ENCODE measurements at regions not wholly inside any gene's neighbourhood (a gene's known extent, or its start where the extent isn't known, plus 50 kb on each side); places are given as distances from the start of the nearest gene placed in this dataset.

- Histone ChIP-seq H2BK5ac (ENCODE audit: low read depth, low read length, poor library complexity) (no peak overlapping the region), H3K4ac (ENCODE audit: low read depth, low read length) (no peak overlapping the region), H4K8ac (ENCODE audit: low read depth, low read length) (no peak overlapping the region), H3K27ac (ENCODE audit: low read depth, low read length) (peak overlapping the region; percentile 70), H3K18ac (ENCODE audit: low read length) (no peak overlapping the region), H2BK12ac (ENCODE audit: low read length) (peak overlapping the region; percentile 69), H3K79me1 (ENCODE audit: low read length) (peaks cover 41% of the 10 kb centered on the region), H4K91ac (ENCODE audit: low read depth, low read length) (peak overlapping the region; percentile 59), H3K9me3 (ENCODE audit: insufficient read depth, low read depth, low read length) (no peaks in the 10 kb centered on the region), H3K14ac (ENCODE audit: low read length) (no peak overlapping the region), H2AFZ (ENCODE audit: insufficient read depth, low read length, poor library complexity) (no peak overlapping the region), H3K4me3 (ENCODE audit: low read depth, low read length) (no peak overlapping the region), H3K27me3 (ENCODE audit: insufficient read depth, low read length) (no peaks in the 10 kb centered on the region), H2BK120ac (ENCODE audit: insufficient read depth, low read length, poor library complexity) (peak overlapping the region; percentile 21), H3K79me2 (ENCODE audit: control insufficient read depth, insufficient read depth, low read length, poor library complexity) (peaks cover 2% of the 10 kb centered on the region), H3K23ac (ENCODE audit: low read length) (no peak overlapping the region), H3K4me1 (ENCODE audit: control insufficient read depth in 1 of 2, insufficient read depth in 2 of 2, low read length in 2 of 2) (peaks cover 27 to 40% of the 10 kb centered on the region in 2 experiments), H2AK5ac (ENCODE audit: low read length) (no peak overlapping the region), H3K9ac (ENCODE audit: low read length) (no peak overlapping the region), H3K4me2 (ENCODE audit: low read length) (no peak overlapping the region), H4K12ac (ENCODE audit: low read depth, low read length) (no peak overlapping the region), H3K36me3 (ENCODE audit: control insufficient read depth in 1 of 2, insufficient read depth in 2 of 2, low read length in 2 of 2) (no peaks in the 10 kb centered on the region)
- DNase-seq, result peak in 1 of 2 donors; percentile 49
- no CpG with 5 or more reads among the region's 5 CpGs for WGBS (ENCODE audit: extremely low coverage, insufficient coverage, insufficient read length)
Measured at GRCh38 chr12:4011597-4011996, 138.4 kb upstream of the PARP11 start.

DNA sequence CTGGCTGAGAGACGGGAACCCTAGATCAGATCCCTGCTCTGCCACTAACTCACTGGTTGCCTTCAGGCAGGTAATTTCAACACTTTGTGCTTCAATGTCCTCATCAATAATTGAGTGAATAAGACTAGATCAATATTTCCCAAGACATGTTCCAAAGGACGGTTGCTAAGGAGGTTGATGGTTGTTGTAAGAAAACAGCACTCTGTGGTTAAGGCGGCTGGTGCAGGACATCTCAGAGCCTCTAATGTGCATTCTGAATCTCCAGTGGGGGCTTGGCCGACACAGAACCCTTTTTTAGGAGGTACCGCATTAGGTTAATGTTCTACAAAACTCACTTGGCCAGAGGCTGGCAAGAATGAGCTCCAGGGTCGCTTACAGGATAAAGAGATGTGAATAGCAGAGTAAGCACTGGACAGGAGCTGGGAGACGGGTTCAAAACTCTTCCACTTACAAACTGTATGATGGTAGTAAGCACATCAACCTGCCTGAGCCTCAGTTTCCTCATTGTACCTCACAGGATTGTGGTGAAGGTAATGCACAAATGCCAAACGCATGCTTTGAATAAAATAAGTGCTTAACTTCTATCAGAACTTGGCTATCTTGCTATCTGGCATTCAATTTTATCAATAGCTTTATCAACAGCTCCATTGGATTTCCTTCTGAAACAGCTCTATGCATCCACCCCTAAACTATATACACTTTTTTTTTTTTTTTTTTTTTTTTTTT, 136.9 kb upstream of the PARP11 start:
- Histone ChIP-seq H3K27ac (ENCODE audit: low read depth, low read length) (no peak overlapping the region), H2AFZ (ENCODE audit: insufficient read depth, low read length, poor library complexity) (no peak overlapping the region), H2BK12ac (ENCODE audit: low read length) (peak overlapping the region; percentile 94), H3K9ac (ENCODE audit: low read length) (no peak overlapping the region), H3K9me3 (ENCODE audit: insufficient read depth, low read depth, low read length) (no peaks in the 10 kb centered on the region), H4K8ac (ENCODE audit: low read depth, low read length) (peak overlapping the region; percentile 12), H4K91ac (ENCODE audit: low read depth, low read length) (peak overlapping the region; percentile 35), H2BK5ac (ENCODE audit: low read depth, low read length, poor library complexity) (peak overlapping the region; percentile 14), H3K23ac (ENCODE audit: low read length) (no peak overlapping the region), H3K18ac (ENCODE audit: low read length) (no peak overlapping the region), H3K4me3 (ENCODE audit: low read depth, low read length) (no peak overlapping the region), H4K12ac (ENCODE audit: low read depth, low read length) (no peak overlapping the region), H3K79me1 (ENCODE audit: low read length) (peaks cover 30% of the 10 kb centered on the region), H3K36me3 (ENCODE audit: control insufficient read depth in 1 of 2, insufficient read depth in 2 of 2, low read length in 2 of 2) (no peaks in the 10 kb centered on the region), H3K4me2 (ENCODE audit: low read length) (no peak overlapping the region), H3K79me2 (ENCODE audit: control insufficient read depth, insufficient read depth, low read length, poor library complexity) (peaks cover 2% of the 10 kb centered on the region), H3K4ac (ENCODE audit: low read depth, low read length) (no peak overlapping the region), H3K27me3 (ENCODE audit: insufficient read depth, low read length) (no peaks in the 10 kb centered on the region), H3K4me1 (ENCODE audit: control insufficient read depth in 1 of 2, insufficient read depth in 2 of 2, low read length in 2 of 2) (peaks cover 18 to 30% of the 10 kb centered on the region in 2 experiments), H2AK5ac (ENCODE audit: low read length) (peak overlapping the region; percentile 50), H2BK120ac (ENCODE audit: insufficient read depth, low read length, poor library complexity) (peak overlapping the region; percentile 81), H3K14ac (ENCODE audit: low read length) (peak overlapping the region; percentile 31)
- no peak for DNase-seq
- no CpG with 5 or more reads among the region's 8 CpGs for WGBS (ENCODE audit: extremely low coverage, insufficient coverage, insufficient read length)

GRCh38 chr12:4006743-4007142, 133.5 kb upstream of the PARP11 start:
- H2BK5ac ChIP-seq (ENCODE audit: low read depth, low read length, poor library complexity), result peak overlapping the region; percentile 27

DNA sequence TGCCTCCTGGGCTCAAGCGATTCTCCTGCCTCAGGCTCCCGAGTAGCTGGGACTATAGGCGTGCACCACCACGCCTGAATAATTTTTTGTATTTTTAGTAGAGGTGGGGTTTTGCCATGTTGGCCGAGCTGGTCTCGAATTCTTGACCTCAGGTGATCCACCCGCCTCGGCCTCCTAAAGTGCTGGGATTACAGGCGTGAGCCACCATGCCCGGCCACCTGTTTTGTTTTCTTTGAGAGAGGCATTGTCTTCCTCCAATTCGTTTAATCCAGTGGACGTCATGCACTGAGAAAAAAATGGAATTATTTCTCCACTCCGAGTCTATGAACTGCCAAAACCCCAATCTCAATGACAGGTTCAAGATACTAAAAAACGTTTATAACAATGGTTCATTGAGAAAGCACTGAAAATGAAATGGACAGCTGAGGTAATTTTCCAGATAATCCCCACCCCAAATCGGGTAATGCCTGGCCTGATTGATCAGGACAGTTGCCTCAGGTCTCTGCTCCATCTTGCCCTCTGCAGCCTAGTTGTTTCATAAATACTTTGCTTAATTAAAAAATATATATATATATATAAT, 132.7 kb upstream of the PARP11 start:
- Histone ChIP-seq H2BK120ac (ENCODE audit: insufficient read depth, low read length, poor library complexity) (no peak overlapping the region), H4K12ac (ENCODE audit: low read depth, low read length) (no peak overlapping the region), H3K14ac (ENCODE audit: low read length) (no peak overlapping the region), H3K9ac (ENCODE audit: low read length) (no peak overlapping the region), H3K4me3 (ENCODE audit: low read depth, low read length) (no peak overlapping the region), H3K79me1 (ENCODE audit: low read length) (peaks cover 27% of the 10 kb centered on the region), H4K8ac (ENCODE audit: low read depth, low read length) (no peak overlapping the region), H3K23ac (ENCODE audit: low read length) (no peak overlapping the region), H3K18ac (ENCODE audit: low read length) (no peak overlapping the region), H2BK12ac (ENCODE audit: low read length) (no peak overlapping the region), H3K79me2 (ENCODE audit: control insufficient read depth, insufficient read depth, low read length, poor library complexity) (peaks cover 7% of the 10 kb centered on the region), H3K27ac (ENCODE audit: low read depth, low read length) (no peak overlapping the region), H2AK5ac (ENCODE audit: low read length) (no peak overlapping the region), H4K91ac (ENCODE audit: low read depth, low read length) (peak overlapping the region; percentile 45), H3K9me3 (ENCODE audit: insufficient read depth, low read depth, low read length) (no peaks in the 10 kb centered on the region), H3K4me1 (ENCODE audit: control insufficient read depth in 1 of 2, insufficient read depth in 2 of 2, low read length in 2 of 2) (peaks cover 13 to 22% of the 10 kb centered on the region in 2 experiments), H2BK5ac (ENCODE audit: low read depth, low read length, poor library complexity) (no peak overlapping the region), H3K4me2 (ENCODE audit: low read length) (no peak overlapping the region), H2AFZ (ENCODE audit: insufficient read depth, low read length, poor library complexity) (no peak overlapping the region), H3K27me3 (ENCODE audit: insufficient read depth, low read length) (no peaks in the 10 kb centered on the region), H3K36me3 (ENCODE audit: control insufficient read depth in 1 of 2, insufficient read depth in 2 of 2, low read length in 2 of 2) (no peaks in the 10 kb centered on the region), H3K4ac (ENCODE audit: low read depth, low read length) (no peak overlapping the region)
- peak in 1 of 2 donors; percentile 30 for DNase-seq
- no CpG with 5 or more reads among the region's 15 CpGs for WGBS (ENCODE audit: extremely low coverage, insufficient coverage, insufficient read length)

More at GRCh38 chr12:4006743-4007142, 133.5 kb upstream of the PARP11 start:
- H3K27me3 ChIP-seq (ENCODE audit: insufficient read depth, low read length), result no peaks in the 10 kb centered on the region
- H3K36me3 ChIP-seq (ENCODE audit: control insufficient read depth in 1 of 2, insufficient read depth in 2 of 2, low read length in 2 of 2), result no peaks in the 10 kb centered on the region
- H3K18ac ChIP-seq (ENCODE audit: low read length), result peak overlapping the region; percentile 35
- H4K8ac ChIP-seq (ENCODE audit: low read depth, low read length), result peak overlapping the region; percentile 38
- H3K4ac ChIP-seq (ENCODE audit: low read depth, low read length), result peak overlapping the region; percentile 44
- H3K4me3 ChIP-seq (ENCODE audit: low read depth, low read length), result no peak overlapping the region
- H3K14ac ChIP-seq (ENCODE audit: low read length), result peak overlapping the region; percentile 67
- no peak overlapping the region for H4K12ac ChIP-seq (ENCODE audit: low read depth, low read length)
- no peak overlapping the region for H3K23ac ChIP-seq (ENCODE audit: low read length)
- H3K79me2 ChIP-seq (ENCODE audit: control insufficient read depth, insufficient read depth, low read length, poor library complexity), result peaks cover 6% of the 10 kb centered on the region
- no peaks in the 10 kb centered on the region for H3K9me3 ChIP-seq (ENCODE audit: insufficient read depth, low read depth, low read length)
- peaks cover 28% of the 10 kb centered on the region for H3K79me1 ChIP-seq (ENCODE audit: low read length)
- H2AFZ ChIP-seq (ENCODE audit: insufficient read depth, low read length, poor library complexity), result no peak overlapping the region
- peak overlapping the region; percentile 63 for H2BK120ac ChIP-seq (ENCODE audit: insufficient read depth, low read length, poor library complexity)
- H2BK12ac ChIP-seq (ENCODE audit: low read length), result peak overlapping the region; percentile 96
- DNase-seq, result peak; percentile 58 to 70
- no peak overlapping the region for H3K4me2 ChIP-seq (ENCODE audit: low read length)
- peak overlapping the region; percentile 51 for H4K91ac ChIP-seq (ENCODE audit: low read depth, low read length)
- no CpG with 5 or more reads among the region's 4 CpGs for WGBS (ENCODE audit: extremely low coverage, insufficient coverage, insufficient read length)
- no peak overlapping the region for H3K27ac ChIP-seq (ENCODE audit: low read depth, low read length)
- H3K4me1 ChIP-seq (ENCODE audit: control insufficient read depth in 1 of 2, insufficient read depth in 2 of 2, low read length in 2 of 2), result peaks cover 18 to 27% of the 10 kb centered on the region in 2 experiments
- peak overlapping the region; percentile 64 for H2AK5ac ChIP-seq (ENCODE audit: low read length)
- no peak overlapping the region for H3K9ac ChIP-seq (ENCODE audit: low read length)
